Endodermal cell (in vitro differentiated cells): ENCODE measurements at regions not wholly inside any gene's neighbourhood (a gene's known extent, or its start where the extent isn't known, plus 50 kb on each side); places are given as distances from the start of the nearest gene placed in this dataset.

Experiments
- DNase-seq: peaks from one replicate; pipeline ENCODE4 v3.0.0-alpha.2; 2017
- H3K27ac ChIP-seq: 2 replicates; pipeline ENCODE4 v1.5.1; 2013; ENCODE audit warnings: mild to moderate bottlenecking, low read depth, low read length, moderate library complexity
- H3K27me3 ChIP-seq: 2 replicates; pipeline ENCODE4 v1.6.1; 2013; ENCODE audit warnings: mild to moderate bottlenecking, low read length, moderate library complexity; ENCODE audit not compliant: insufficient read depth, control insufficient read depth, poor library complexity, severe bottlenecking
- H3K36me3 ChIP-seq: 2 replicates; pipeline ENCODE4 v1.7.0; 2013; ENCODE audit warnings: mild to moderate bottlenecking, low read length, moderate library complexity; ENCODE audit not compliant: control insufficient read depth, insufficient read depth
- H3K4me1 ChIP-seq: one replicate; pipeline ENCODE4 v1.7.0; 2013; ENCODE audit warnings: low read length; ENCODE audit not compliant: control insufficient read depth, insufficient read depth
- H3K4me3 ChIP-seq: 2 replicates; pipeline ENCODE4 v1.5.1; 2013; ENCODE audit warnings: mild to moderate bottlenecking, low read length, moderate library complexity
- H3K9ac ChIP-seq: 2 replicates; pipeline ENCODE4 v1.6.1; 2013; ENCODE audit warnings: mild to moderate bottlenecking, low read length, moderate library complexity; ENCODE audit not compliant: poor library complexity, severe bottlenecking; ENCODE audit errors: extremely low read depth
- H3K9me3 ChIP-seq: 2 replicates; pipeline ENCODE4 v1.6.1; 2013; ENCODE audit warnings: mild to moderate bottlenecking, low read length, moderate library complexity; ENCODE audit not compliant: control insufficient read depth
- H3K27ac Mint-ChIP-seq: 2 replicates; pipeline ENCODE4 v1.8.0; 2020; ENCODE audit warnings: mixed read lengths
- H3K27me3 Mint-ChIP-seq: 2 replicates; pipeline ENCODE4 v1.8.0; 2021; ENCODE audit warnings: mild to moderate bottlenecking, mixed read lengths; ENCODE audit not compliant: insufficient read depth
- H3K36me3 Mint-ChIP-seq: 2 replicates; pipeline ENCODE4 v1.8.0; 2020; ENCODE audit warnings: low read depth, mixed read lengths
- H3K4me1 Mint-ChIP-seq: 2 replicates; pipeline ENCODE4 v1.8.0; 2020; ENCODE audit warnings: mixed read lengths
- H3K4me3 Mint-ChIP-seq: 2 replicates; pipeline ENCODE4 v1.8.0; 2020; ENCODE audit warnings: mild to moderate bottlenecking, moderate library complexity, mixed read lengths
- H3K9me3 Mint-ChIP-seq: 2 replicates; pipeline ENCODE4 v1.8.0; 2020; ENCODE audit warnings: mild to moderate bottlenecking, mixed read lengths
- WGBS, 2 experiments: methylation state at CpG; one replicate each; pipeline versions ENCODE4 v1.1.5 to v1.1.7; 2013; ENCODE audit warnings: missing lambda C conversion rate in 2 of 2, mixed read lengths in 1 of 2; ENCODE audit not compliant: insufficient coverage in 1 of 2, insufficient read length in 1 of 2; 5-methylcytosine and 5-hydroxymethylcytosine counted together
- TF ChIP-seq, protein P1 (sequence below): fragments of 200-600 bp; sonication (generic); conservative IDR thresholded peaks from 2 replicates; pipeline ENCODE4 v1.5.0; 2021; ENCODE audit warnings: antibody characterized with exemption, mild to moderate bottlenecking

DNA sequence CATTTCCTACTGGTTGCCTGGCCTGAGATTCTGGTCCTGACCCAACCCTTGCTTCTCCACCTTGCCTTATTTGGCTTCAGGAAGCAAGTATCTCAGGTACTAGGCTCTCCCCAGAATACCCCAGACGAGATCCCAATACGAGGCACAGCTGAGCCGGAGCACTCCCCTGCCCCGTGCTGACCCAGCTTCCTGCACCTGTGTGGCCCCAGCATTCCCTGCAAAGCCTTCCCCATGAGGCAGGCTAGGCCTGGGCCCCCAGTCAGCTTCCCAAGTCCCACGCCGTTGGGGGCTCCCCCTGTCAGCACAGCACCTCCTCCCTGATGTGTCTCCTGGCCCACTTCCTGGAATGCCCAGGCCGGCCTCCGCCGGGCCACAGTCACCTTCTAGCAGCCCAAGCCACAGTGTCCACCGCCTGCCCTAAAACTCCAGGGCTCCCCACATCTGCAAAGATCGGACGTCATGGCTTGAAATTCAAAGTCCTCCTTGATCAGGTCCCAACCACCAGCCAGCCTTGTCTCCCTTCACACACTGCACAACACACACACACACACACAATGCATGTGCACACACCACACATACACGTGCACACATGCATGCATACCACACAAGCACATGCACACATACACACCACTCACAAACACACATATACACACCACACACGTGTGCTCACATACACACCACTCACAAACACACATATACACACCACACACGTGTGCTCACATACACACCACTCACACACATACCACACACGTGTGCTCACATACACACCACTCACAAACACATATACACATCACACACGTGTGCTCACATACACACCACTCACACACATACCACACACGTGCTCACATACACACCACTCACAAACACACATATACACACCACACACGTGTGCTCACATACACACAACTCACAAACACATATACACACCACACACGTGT is 78.9 kb upstream of the FOXK1 start:
- H3K36me3 ChIP-seq, result no peaks in the 10 kb centered on the region
- H3K9ac ChIP-seq, result no peak overlapping the region
- Mint-ChIP-seq H3K9me3 (peaks cover 3% of the 10 kb centered on the region), H3K27me3 (peaks cover 3% of the 10 kb centered on the region), H3K27ac (no peak overlapping the region), H3K4me3 (no peak overlapping the region), H3K36me3 (no peaks in the 10 kb centered on the region), H3K4me1 (no peaks in the 10 kb centered on the region)
- H3K27me3 ChIP-seq, result no peaks in the 10 kb centered on the region
- H3K4me1 ChIP-seq, result no peaks in the 10 kb centered on the region
- DNase-seq, result peak; percentile 51
- no peak overlapping the region for H3K4me3 ChIP-seq
- no peaks in the 10 kb centered on the region for H3K9me3 ChIP-seq
- TF ChIP-seq, protein P1, sequence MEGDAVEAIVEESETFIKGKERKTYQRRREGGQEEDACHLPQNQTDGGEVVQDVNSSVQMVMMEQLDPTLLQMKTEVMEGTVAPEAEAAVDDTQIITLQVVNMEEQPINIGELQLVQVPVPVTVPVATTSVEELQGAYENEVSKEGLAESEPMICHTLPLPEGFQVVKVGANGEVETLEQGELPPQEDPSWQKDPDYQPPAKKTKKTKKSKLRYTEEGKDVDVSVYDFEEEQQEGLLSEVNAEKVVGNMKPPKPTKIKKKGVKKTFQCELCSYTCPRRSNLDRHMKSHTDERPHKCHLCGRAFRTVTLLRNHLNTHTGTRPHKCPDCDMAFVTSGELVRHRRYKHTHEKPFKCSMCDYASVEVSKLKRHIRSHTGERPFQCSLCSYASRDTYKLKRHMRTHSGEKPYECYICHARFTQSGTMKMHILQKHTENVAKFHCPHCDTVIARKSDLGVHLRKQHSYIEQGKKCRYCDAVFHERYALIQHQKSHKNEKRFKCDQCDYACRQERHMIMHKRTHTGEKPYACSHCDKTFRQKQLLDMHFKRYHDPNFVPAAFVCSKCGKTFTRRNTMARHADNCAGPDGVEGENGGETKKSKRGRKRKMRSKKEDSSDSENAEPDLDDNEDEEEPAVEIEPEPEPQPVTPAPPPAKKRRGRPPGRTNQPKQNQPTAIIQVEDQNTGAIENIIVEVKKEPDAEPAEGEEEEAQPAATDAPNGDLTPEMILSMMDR, result no peak
- 91 to 92% methylated on average over 16 to 20 of the region's 20 CpGs for WGBS, 2 experiments
- no peak overlapping the region for H3K27ac ChIP-seq

DNA sequence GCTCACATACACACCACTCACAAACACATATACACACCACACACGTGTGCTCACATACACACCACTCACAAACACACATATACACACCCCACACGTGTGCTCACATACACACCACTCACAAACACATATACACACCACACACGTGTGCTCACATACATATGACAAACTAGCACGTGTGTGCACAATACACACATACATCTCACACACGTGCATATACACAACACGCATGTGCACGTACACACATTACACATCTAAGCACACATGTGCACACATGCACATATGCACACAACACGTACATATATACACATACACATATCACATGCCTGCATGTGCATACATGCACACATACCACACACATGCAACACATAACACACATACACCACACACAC is 78.3 kb upstream of the FOXK1 start:
- H3K4me1 Mint-ChIP-seq, result no peaks in the 10 kb centered on the region
- no peak overlapping the region for H3K4me3 Mint-ChIP-seq
- H3K36me3 Mint-ChIP-seq, result no peaks in the 10 kb centered on the region
- Histone ChIP-seq H3K4me3 (no peak overlapping the region), H3K36me3 (no peaks in the 10 kb centered on the region), H3K27ac (no peak overlapping the region), H3K27me3 (no peaks in the 10 kb centered on the region), H3K9ac (no peak overlapping the region), H3K4me1 (no peaks in the 10 kb centered on the region), H3K9me3 (no peaks in the 10 kb centered on the region)
- no peak for DNase-seq
- no peak overlapping the region for H3K27ac Mint-ChIP-seq
- H3K9me3 Mint-ChIP-seq, result peaks cover 3% of the 10 kb centered on the region
- 85 to 90% methylated on average over 8 of the region's 8 CpGs for WGBS, 2 experiments
- peaks cover 3% of the 10 kb centered on the region for H3K27me3 Mint-ChIP-seq
- TF ChIP-seq, protein P1, result no peak

DNA sequence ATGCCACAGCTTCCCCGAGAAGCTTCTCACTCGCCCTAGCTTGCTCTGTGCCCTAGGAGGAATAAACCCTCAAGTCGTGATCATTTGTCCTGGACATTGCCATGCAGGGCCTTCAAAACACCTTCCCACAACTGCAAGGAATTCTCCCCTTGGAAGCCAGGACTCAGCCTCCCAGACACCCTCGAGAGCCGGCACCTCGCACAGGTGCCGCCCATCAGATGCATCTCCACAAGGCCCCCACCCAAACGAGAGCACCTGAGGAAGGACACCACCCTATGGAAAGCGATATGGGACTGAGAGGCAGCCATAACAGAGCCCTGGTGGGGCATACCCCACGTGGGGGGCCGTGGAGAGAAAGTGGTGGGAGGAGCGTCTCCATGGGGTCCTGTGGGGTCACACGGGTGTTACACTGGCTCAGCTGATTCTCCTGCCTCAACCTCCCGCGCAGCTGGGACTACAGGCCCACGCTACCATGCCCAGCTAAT is 77.6 kb upstream of the FOXK1 start:
- Mint-ChIP-seq H3K27me3 (peaks cover 3% of the 10 kb centered on the region), H3K4me1 (no peaks in the 10 kb centered on the region), H3K36me3 (no peaks in the 10 kb centered on the region), H3K9me3 (peaks cover 3% of the 10 kb centered on the region), H3K4me3 (no peak overlapping the region), H3K27ac (no peak overlapping the region)
- no peak overlapping the region for H3K9ac ChIP-seq
- DNase-seq, result no peak
- H3K9me3 ChIP-seq, result no peaks in the 10 kb centered on the region
- 63 to 88% methylated on average over 4 to 16 of the region's 16 CpGs for WGBS, 2 experiments
- no peaks in the 10 kb centered on the region for H3K4me1 ChIP-seq
- H3K4me3 ChIP-seq, result no peak overlapping the region
- H3K27ac ChIP-seq, result no peak overlapping the region
- H3K27me3 ChIP-seq, result no peaks in the 10 kb centered on the region
- TF ChIP-seq, protein P1, result no peak
- H3K36me3 ChIP-seq, result no peaks in the 10 kb centered on the region
